SK-N-SH treated with all-trans-retinoic acid at 6 μM for 48 hours (cell line): ENCODE measurements at regions not wholly inside any gene's neighbourhood (a gene's known extent, or its start where the extent isn't known, plus 50 kb on each side); places are given as distances from the start of the nearest gene placed in this dataset.

Source experiments
- BACH2 ChIP-seq: fragments of 250-450 bp; sonication (Bioruptor Pico); IDR thresholded peaks from 2 replicates; pipeline ENCODE4 v1.9.0; 2021; ENCODE audit warnings: mild to moderate bottlenecking, borderline replicate concordance
- CSDC2 ChIP-seq: fragments of 250-450 bp; sonication (Bioruptor Pico); IDR thresholded peaks from 2 replicates; pipeline ENCODE4 v1.5.0; 2020; ENCODE audit warnings: mild to moderate bottlenecking, moderate library complexity
- OSR1 ChIP-seq: fragments of 250-450 bp; sonication (Bioruptor Pico); IDR thresholded peaks from 2 replicates; pipeline ENCODE4 v1.8.0; 2022; ENCODE audit warnings: moderate library complexity, mild to moderate bottlenecking, inconsistent platforms
- TCF4 ChIP-seq: fragments of 250-450 bp; sonication (Bioruptor Pico); IDR thresholded peaks from 2 replicates; pipeline ENCODE4 v1.8.0; 2021; ENCODE audit warnings: mild to moderate bottlenecking, moderate library complexity, borderline replicate concordance
- ZNF565 ChIP-seq: fragments of 450-650 bp; formaldehyde crosslinking; conservative IDR thresholded peaks from 2 replicates; pipeline ENCODE4 v1.5.0; 2020; ENCODE audit warnings: low read depth, mild to moderate bottlenecking, moderate library complexity
- TF ChIP-seq, protein P1 (sequence below): fragments of 250-450 bp; sonication (Bioruptor Pico); IDR thresholded peaks from 2 replicates; pipeline ENCODE4 v1.8.0; 2020; ENCODE audit warnings: mild to moderate bottlenecking, moderate library complexity, borderline replicate concordance
- TF ChIP-seq, protein P2 (sequence below): fragments of 250-450 bp; sonication (Bioruptor Pico); IDR thresholded peaks from 2 replicates; pipeline ENCODE4 v1.5.1; 2020; ENCODE audit warnings: low read depth, mild to moderate bottlenecking, moderate library complexity

DNA sequence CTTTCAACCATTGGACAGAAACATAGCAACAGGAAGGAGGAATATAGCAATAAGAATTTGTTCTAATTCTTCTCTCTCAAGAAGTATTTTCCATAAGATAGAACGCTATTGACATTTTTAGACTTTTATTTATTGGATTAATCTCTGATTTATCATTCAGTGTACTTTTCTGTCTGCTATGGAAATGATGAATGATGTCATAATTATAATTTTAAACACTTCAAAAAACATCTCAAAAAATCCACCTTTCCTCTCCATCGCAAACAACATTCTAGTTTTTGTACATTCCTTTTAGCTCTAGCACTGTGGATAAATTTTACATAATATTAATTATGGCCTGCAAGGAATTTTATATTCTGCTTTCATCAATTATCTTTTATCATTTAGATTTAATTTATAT is 643.2 kb downstream of the DHX35 start:
- no peak for TF ChIP-seq OSR1 (CRISPR knock-in tag)
- no peak for TF ChIP-seq ZNF565 (CRISPR knock-in tag)
- no peak for TF ChIP-seq TCF4
- no peak for TF ChIP-seq CSDC2 (CRISPR knock-in tag)
- TF ChIP-seq, protein P1, sequence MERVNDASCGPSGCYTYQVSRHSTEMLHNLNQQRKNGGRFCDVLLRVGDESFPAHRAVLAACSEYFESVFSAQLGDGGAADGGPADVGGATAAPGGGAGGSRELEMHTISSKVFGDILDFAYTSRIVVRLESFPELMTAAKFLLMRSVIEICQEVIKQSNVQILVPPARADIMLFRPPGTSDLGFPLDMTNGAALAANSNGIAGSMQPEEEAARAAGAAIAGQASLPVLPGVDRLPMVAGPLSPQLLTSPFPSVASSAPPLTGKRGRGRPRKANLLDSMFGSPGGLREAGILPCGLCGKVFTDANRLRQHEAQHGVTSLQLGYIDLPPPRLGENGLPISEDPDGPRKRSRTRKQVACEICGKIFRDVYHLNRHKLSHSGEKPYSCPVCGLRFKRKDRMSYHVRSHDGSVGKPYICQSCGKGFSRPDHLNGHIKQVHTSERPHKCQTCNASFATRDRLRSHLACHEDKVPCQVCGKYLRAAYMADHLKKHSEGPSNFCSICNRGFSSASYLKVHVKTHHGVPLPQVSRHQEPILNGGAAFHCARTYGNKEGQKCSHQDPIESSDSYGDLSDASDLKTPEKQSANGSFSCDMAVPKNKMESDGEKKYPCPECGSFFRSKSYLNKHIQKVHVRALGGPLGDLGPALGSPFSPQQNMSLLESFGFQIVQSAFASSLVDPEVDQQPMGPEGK (CRISPR knock-in tag) = no peak
- TF ChIP-seq, protein P2, sequence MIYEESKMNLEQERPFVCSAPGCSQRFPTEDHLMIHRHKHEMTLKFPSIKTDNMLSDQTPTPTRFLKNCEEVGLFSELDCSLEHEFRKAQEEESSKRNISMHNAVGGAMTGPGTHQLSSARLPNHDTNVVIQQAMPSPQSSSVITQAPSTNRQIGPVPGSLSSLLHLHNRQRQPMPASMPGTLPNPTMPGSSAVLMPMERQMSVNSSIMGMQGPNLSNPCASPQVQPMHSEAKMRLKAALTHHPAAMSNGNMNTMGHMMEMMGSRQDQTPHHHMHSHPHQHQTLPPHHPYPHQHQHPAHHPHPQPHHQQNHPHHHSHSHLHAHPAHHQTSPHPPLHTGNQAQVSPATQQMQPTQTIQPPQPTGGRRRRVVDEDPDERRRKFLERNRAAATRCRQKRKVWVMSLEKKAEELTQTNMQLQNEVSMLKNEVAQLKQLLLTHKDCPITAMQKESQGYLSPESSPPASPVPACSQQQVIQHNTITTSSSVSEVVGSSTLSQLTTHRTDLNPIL (CRISPR knock-in tag) = no peak
- TF ChIP-seq BACH2 = no peak
